HG03045 (cell line): ENCODE measurements at regions not wholly inside any gene's neighbourhood (a gene's known extent, or its start where the extent isn't known, plus 50 kb on each side); places are given as distances from the start of the nearest gene placed in this dataset.

Experiments used
- ATAC-seq: cut with Tn5 transposase; IDR thresholded peaks from one replicate; pipeline ENCODE4 v1.9.1; 2021; ENCODE audit warnings: mild to moderate bottlenecking, moderate library complexity; ENCODE audit not compliant: unreplicated experiment

GRCh38 chr3:26345613-26346012 lies 277.0 kb upstream of the LRRC3B start:
- no peak for ATAC-seq

DNA sequence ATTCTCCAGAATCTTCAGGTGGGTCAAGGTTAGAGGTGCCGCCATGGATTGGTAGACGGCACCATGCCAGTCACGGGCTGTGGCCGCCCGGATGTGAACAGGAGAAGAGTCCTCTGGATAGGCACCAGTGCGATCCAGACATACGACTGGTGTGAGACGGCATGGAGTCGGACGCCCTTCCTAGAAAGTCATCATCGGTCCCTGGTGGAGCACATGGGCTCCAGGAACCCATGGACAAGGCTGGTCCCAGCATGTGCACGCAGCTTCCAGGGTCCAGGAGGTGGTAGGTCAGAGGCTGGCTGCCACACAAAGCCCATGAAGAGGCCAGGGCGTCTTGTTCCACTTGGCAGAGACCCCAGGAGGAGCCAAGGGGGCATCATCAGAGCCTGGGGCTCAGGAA lies 276.1 kb upstream of the LRRC3B start:
- no peak for ATAC-seq

DNA sequence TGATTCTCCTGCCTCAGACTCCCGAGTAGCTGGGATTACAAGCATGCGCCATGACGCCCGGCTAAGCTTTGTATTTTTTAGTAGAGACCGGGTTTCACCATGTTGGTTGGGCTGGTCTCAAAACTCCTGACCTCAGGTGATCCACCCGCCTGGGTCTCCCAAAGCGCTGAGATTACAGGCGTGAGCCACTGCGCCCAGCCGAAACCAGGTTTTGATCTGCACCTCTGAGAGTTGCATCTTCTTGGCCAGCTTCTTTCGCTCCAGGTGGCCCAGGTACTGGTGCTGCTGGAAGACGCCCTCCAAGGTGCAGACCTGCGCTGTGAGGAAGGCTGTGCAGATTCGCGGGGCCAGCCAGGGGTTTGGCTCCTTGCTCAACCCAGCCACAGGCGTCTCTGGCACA lies 275.4 kb upstream of the LRRC3B start:
- no peak for ATAC-seq

DNA sequence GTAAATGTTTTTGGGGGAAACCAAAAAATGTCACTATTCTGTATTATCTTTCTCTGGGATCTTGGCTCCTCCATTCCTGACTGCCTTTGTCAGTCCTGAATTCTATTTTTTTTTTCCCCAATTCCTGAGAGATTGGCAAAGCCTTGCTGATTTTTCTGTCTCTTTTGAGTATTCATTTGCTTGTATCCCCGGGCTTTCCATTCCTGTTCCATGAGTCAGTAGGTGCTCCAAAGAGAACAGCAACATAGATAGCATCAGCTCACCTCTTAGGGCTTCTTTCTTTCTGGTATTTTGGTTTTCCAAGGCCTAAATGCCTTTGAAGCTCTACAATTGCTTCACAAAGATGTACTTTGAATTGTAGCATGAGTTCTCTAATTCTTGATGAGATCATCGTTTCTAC lies 271.7 kb upstream of the LRRC3B start:
- no peak for ATAC-seq

- no peak for ATAC-seq
Observed at GRCh38 chr3:26353097-26353496, 269.5 kb upstream of the LRRC3B start.

GRCh38 chr3:26358405-26358804 lies 264.2 kb upstream of the LRRC3B start:
- no peak for ATAC-seq

DNA sequence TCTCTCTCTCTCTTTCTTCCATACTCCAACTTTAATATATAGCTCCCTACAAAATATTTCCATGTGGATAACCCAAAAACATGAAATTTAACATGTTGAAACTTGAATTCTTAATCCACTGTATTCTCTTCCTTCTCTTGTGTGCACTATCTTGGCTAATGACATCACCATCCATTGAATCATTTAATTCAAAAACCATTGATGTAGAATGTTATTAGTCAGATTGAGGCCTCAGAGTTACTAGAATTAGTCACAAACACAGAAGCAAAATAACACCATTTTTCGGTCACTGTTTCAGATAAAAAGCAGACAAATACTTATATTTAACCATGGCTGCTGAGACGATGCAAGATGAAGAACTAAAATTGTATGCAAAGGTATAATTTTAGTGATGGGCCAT lies 256.9 kb upstream of the LRRC3B start:
- no peak for ATAC-seq

GRCh38 chr3:26368312-26368711 lies 254.3 kb upstream of the LRRC3B start:
- ATAC-seq = no peak

DNA sequence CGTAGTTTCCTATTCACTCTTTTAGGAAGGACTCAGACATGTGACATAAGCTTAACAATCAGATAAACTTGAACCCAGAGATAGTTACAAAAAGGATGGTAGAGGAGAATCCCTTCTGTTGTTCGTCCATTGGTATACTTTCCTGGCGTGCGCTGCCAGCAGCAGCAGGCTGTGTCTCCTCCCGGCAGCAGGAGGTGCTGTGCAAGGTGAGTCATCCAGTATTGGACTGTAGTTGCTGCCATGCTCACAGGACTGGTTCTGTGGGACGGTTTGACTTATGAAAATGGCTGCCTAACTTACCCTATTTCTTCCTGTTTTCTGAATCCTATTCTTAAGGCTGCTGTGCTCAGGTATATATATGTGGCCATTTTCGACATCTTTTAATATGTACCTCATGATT lies 253.4 kb upstream of the LRRC3B start:
- ATAC-seq = no peak

- ATAC-seq = no peak
Observed at GRCh38 chr3:26375843-26376530, 246.6 kb upstream of the LRRC3B start.

DNA sequence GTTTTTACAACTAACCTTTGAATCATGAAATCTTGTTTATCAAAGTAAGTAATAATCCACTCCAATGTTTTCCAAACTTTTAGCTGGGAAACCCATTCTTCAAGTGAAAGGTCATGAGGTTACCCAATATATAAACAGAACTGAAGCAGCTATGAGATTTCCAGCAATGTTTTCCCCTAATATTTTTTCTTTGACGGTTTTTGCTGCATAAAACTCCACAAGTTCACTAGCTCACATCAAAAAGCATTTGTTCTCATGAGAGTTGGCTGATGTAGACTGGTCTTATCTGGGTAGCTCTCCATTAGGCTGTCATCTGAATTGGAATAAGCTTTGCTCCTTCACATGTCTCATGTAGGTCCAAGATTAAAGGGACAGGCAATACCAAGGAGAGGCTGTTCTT lies 241.2 kb upstream of the LRRC3B start:
- no peak for ATAC-seq

- ATAC-seq = no peak
Observed at GRCh38 chr3:26406636-26407035, 215.9 kb upstream of the LRRC3B start.

- ATAC-seq = no peak
Observed at GRCh38 chr3:26418553-26418952, 204.0 kb upstream of the LRRC3B start.

- ATAC-seq = no peak
Observed at GRCh38 chr3:26422415-26422814, 200.2 kb upstream of the LRRC3B start.

GRCh38 chr3:26425076-26425475 lies 197.5 kb upstream of the LRRC3B start:
- no peak for ATAC-seq

GRCh38 chr3:26428992-26429391 lies 193.6 kb upstream of the LRRC3B start:
- no peak for ATAC-seq

DNA sequence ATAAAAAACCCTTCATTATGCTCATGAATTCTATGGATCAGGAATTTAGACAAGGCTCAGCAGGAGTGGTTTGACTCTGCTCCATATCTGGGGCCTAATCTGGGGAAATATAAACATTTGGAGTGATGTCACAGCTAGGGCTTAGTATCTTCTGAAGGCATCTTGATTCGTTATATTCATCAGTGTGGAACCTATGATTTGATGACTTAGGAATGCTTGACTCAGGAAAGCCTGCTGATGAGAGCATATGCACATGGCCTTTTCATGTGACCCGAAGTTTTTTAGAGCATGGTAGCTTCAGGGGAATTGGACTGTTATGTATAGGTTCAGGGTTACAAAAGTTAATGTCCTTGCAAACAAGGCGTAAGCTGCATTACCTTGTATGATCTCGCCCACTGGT lies 184.9 kb upstream of the LRRC3B start:
- no peak for ATAC-seq

DNA sequence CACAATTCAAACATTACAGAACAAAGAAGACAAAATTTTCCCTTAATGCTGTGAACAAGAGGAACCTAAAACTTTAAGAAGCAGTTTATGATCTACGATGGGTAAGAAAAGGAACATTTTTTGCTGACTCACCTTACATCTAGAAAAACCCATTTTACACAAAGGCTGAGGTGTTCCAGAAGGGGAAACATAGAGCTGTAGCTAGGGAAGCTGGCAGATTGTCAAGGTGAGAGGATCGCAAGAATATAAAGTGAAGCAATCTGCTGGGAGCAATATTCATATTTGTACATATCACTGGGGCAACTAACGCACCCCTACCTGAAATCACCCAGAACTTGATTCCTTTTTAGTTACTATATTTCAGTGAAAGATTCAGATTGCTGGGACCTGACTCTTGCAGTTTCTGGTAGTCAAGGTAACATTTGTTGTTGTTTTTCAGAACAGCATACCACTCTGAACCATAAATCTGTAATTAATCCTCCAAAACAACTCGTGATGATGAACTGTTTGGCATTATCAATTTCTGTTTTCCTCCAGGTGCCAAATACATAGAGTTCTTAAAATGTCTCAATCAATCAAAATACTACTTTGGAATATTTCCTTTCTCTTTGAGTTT lies 184.1 kb upstream of the LRRC3B start:
- ATAC-seq = no peak

DNA sequence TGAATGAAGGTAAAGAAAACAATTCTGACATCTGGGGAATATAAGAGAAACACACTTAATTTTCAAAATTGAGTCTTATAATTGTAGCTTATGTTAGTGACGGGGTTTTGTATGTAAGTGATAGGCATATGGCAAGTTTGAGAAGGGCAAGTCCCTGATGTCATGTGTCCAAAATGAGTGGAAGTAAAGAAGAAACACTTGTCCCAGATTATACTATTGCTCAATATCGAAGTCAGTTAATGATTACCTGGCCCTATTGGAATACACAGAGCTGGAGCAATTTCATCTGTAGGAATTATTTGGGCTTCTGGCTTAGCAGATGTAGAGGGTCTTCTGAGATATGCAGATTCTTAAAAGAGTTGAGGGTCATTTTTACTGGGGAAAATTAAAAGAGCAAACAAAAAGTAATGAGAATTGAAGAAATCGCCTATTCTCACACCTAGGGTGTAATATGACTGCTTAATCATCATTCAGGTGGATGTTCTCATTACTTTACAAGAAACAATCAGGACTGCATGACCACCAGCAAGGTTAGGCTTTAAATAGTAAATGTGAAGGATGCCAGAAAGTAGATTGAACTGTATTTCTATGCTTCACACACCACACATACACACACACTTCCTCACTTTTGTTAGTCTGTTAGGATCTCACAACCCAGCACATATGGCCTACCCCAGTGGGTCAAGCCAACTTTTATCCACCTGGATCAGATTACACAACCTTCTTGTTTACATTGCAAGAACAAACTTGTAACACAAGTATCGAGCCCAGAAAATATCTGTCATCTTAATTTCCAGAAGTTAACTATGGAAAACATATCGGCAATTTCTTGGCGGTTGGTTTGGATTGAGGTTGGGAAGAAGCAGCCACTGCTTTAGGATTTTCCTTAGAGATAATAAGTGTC lies 183.3 kb upstream of the LRRC3B start:
- ATAC-seq = no peak

- no peak for ATAC-seq
Observed at GRCh38 chr3:26449996-26450395, 172.6 kb upstream of the LRRC3B start.

DNA sequence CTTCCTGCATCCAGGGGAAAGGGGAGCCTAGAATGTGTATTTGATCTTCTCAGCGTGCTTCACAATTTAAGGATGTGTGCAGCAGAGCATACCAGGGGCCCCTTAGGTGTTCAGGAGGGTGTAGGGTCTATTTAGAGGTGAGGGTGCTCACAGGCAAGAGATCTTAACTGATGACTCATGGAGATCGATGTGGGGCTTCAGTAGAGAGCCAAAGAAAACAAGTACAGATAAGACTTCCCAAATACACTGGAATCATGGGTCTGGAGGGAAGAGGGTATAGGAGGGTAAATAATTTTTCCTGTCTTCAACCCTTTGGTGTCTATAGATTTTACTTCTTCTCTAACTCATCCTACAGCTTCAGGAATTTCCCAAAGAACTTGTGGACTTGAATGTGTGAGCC lies 170.2 kb upstream of the LRRC3B start:
- no peak for ATAC-seq

- no peak for ATAC-seq
Observed at GRCh38 chr3:26460985-26461384, 161.6 kb upstream of the LRRC3B start.
